HG02938 (cell line): ENCODE measurements at regions not wholly inside any gene's neighbourhood (a gene's known extent, or its start where the extent isn't known, plus 50 kb on each side); places are given as distances from the start of the nearest gene placed in this dataset.

Experiments used
- ATAC-seq: cut with Tn5 transposase; IDR thresholded peaks from one replicate; pipeline ENCODE4 v1.9.1; 2021; ENCODE audit warnings: mild to moderate bottlenecking, moderate library complexity; ENCODE audit not compliant: unreplicated experiment

- no peak for ATAC-seq
Measured at GRCh38 chr2:236654496-236654895, 84.9 kb downstream of the ACKR3 start.

GRCh38 chr2:236656166-236656565 is 86.5 kb downstream of the ACKR3 start:
- no peak for ATAC-seq

GRCh38 chr2:236656721-236657120 is 87.1 kb downstream of the ACKR3 start:
- no peak for ATAC-seq

GRCh38 chr2:236657215-236657614 is 87.6 kb downstream of the ACKR3 start:
- no peak for ATAC-seq

GRCh38 chr2:236657801-236658200 is 88.2 kb downstream of the ACKR3 start:
- no peak for ATAC-seq

- ATAC-seq: no peak
Measured at GRCh38 chr2:236658974-236659757, 89.5 kb downstream of the ACKR3 start.

GRCh38 chr2:236659758-236660150 is 90.1 kb downstream of the ACKR3 start:
- ATAC-seq: no peak

- ATAC-seq: no peak
Measured at GRCh38 chr2:236661061-236661761, 91.6 kb downstream of the ACKR3 start.

- no peak for ATAC-seq
Measured at GRCh38 chr2:236661762-236662110, 92.1 kb downstream of the ACKR3 start.

- no peak for ATAC-seq
Measured at GRCh38 chr2:236662231-236663185, 92.9 kb downstream of the ACKR3 start.

- no peak for ATAC-seq
Measured at GRCh38 chr2:236663287-236664101, 93.9 kb downstream of the ACKR3 start.

- no peak for ATAC-seq
Measured at GRCh38 chr2:236664136-236664535, 94.5 kb downstream of the ACKR3 start.

GRCh38 chr2:236665101-236665500 is 95.5 kb downstream of the ACKR3 start:
- no peak for ATAC-seq

- no peak for ATAC-seq
Measured at GRCh38 chr2:236665572-236666118, 96.0 kb downstream of the ACKR3 start.

- no peak for ATAC-seq
Measured at GRCh38 chr2:236666646-236667204, 97.1 kb downstream of the ACKR3 start.

GRCh38 chr2:236667526-236667925 is 97.9 kb downstream of the ACKR3 start:
- ATAC-seq: no peak

GRCh38 chr2:236668531-236668969 is 98.9 kb downstream of the ACKR3 start:
- no peak for ATAC-seq

- ATAC-seq: no peak
Measured at GRCh38 chr2:236670235-236670620, 100.6 kb downstream of the ACKR3 start.

- ATAC-seq: no peak
Measured at GRCh38 chr2:236671896-236672562, 102.4 kb downstream of the ACKR3 start.
